Ascending aorta (tissue), 2 donors: ENCODE measurements at regions not wholly inside any gene's neighbourhood (a gene's known extent, or its start where the extent isn't known, plus 50 kb on each side); places are given as distances from the start of the nearest gene placed in this dataset.

Experiments used
- DNase-seq, 2 donors: peaks; one replicate each; pipeline ENCODE4 v3.0.0-alpha.2; 2019; ENCODE audit warnings: low spot score in 2 of 2
- H3K27ac ChIP-seq, 2 donors: fragments of 200-600 bp; sonication (generic); one replicate each; pipeline ENCODE4 v1.5.1; 2016 to 2017; ENCODE audit warnings: mild to moderate bottlenecking in 1 of 2
- H3K27me3 ChIP-seq: fragments of 200-600 bp; sonication (generic); one replicate; pipeline ENCODE4 v1.5.1; 2017
- H3K36me3 ChIP-seq, 2 donors: fragments of 200-600 bp; sonication (generic); one replicate each; pipeline ENCODE4 v1.5.1; 2016
- H3K4me1 ChIP-seq, 2 donors: fragments of 200-600 bp; sonication (generic); one replicate each; pipeline ENCODE4 v1.5.1; 2016 to 2017; ENCODE audit warnings: mild to moderate bottlenecking in 1 of 2
- H3K4me3 ChIP-seq, 2 donors: fragments of 200-600 bp; sonication (generic); one replicate each; pipeline ENCODE4 v1.5.1; 2016 to 2017; ENCODE audit warnings: mild to moderate bottlenecking in 1 of 2
- H3K9me3 ChIP-seq, 2 donors: fragments of 200-600 bp; sonication (generic); one replicate each; pipeline ENCODE4 v1.5.1; 2016
- intact Hi-C: fragments of 100-400 bp; cut with DNase I; formaldehyde crosslinking; loops from one replicate; pipeline ENCODE4 v1.15.1; 2023
- TF ChIP-seq, protein P1 (sequence below), 3 experiments: fragments of 200-600 bp in 2 of 3; fragments of 450-650 bp in 1 of 3; sonication (generic) in 2 of 3; IDR thresholded peaks; one replicate each; pipeline ENCODE4 v1.5.1; 2016 to 2019; ENCODE audit warnings: antibody characterized with exemption in 3 of 3, mild to moderate bottlenecking in 1 of 3, moderate library complexity in 1 of 3

DNA sequence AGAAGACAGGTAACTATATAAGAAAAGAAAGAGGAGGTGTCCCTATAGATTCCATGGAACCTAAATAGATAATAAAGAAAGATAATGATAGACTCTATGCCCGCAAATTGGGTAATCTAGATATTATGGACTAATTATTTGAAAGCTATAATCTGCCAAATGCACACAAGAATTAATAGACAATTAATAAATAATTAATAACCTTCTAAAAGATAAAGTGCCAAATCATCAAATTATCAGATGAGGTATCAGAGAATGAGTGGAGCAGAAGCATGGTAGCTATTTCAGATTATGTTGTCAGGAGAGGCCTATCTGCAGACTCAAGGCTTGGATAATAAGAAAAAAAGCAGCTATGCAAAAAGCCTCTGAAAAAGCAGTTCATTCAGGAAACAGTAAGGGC, 1120.8 kb downstream of the PLA2G4A start:
- no peak overlapping the region for H3K27ac ChIP-seq
- no peaks in the 10 kb centered on the region for H3K36me3 ChIP-seq
- TF ChIP-seq, protein P1, sequence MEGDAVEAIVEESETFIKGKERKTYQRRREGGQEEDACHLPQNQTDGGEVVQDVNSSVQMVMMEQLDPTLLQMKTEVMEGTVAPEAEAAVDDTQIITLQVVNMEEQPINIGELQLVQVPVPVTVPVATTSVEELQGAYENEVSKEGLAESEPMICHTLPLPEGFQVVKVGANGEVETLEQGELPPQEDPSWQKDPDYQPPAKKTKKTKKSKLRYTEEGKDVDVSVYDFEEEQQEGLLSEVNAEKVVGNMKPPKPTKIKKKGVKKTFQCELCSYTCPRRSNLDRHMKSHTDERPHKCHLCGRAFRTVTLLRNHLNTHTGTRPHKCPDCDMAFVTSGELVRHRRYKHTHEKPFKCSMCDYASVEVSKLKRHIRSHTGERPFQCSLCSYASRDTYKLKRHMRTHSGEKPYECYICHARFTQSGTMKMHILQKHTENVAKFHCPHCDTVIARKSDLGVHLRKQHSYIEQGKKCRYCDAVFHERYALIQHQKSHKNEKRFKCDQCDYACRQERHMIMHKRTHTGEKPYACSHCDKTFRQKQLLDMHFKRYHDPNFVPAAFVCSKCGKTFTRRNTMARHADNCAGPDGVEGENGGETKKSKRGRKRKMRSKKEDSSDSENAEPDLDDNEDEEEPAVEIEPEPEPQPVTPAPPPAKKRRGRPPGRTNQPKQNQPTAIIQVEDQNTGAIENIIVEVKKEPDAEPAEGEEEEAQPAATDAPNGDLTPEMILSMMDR (IDR thresholded peaks at IDR 0.05) = no peak
- intact Hi-C loops = no loop called here
- DNase-seq = no peak
- H3K4me3 ChIP-seq = no peak overlapping the region
- no peaks in the 10 kb centered on the region for H3K9me3 ChIP-seq
- no peaks in the 10 kb centered on the region for H3K4me1 ChIP-seq
- no peaks in the 10 kb centered on the region for H3K27me3 ChIP-seq

DNA sequence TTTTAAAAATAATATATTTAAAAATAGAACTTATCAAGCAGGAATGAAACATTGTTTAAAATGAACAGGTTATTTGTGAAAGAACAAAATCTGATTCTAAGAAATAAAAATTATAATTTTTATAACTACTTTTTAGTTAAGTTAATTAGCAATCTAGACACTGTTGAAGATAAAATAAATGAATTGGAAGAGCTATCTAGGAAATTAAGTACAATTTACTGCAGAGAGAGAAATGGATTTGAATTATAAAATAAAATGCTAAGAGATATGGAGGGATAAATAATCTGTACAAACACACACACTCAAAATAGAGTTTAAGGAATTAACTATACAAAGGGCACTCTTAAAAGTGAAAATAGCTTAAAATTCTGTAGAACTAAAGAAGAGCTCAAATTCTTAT, 1123.1 kb downstream of the PLA2G4A start:
- Histone ChIP-seq H3K9me3 (no peaks in the 10 kb centered on the region), H3K4me3 (no peak overlapping the region), H3K36me3 (no peaks in the 10 kb centered on the region), H3K27me3 (no peaks in the 10 kb centered on the region), H3K27ac (no peak overlapping the region), H3K4me1 (no peaks in the 10 kb centered on the region)
- TF ChIP-seq, protein P1 (IDR thresholded peaks at IDR 0.05) = no peak
- DNase-seq = no peak
- intact Hi-C loops = no loop called here

DNA sequence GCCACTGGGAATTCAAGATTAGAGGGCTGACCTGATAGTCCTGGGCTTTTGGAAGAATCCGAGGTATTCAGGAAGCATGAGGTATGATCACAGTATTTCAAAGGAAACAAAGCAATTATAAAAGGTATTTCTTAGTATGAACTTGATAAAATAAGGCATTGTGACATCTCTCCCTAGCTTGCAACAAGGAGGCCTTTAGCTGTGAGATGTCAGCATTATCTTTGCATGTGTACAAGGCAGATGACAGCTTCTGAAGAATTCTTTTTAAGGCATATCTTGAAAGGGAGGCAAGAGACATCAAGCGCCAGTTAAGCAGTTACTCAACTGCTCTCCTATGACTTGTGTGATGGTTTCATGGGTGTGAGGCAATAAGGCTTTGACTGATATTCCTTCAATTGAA, 1123.7 kb downstream of the PLA2G4A start:
- Histone ChIP-seq H3K27ac (no peak overlapping the region), H3K4me1 (no peaks in the 10 kb centered on the region), H3K9me3 (no peaks in the 10 kb centered on the region), H3K36me3 (no peaks in the 10 kb centered on the region), H3K27me3 (no peaks in the 10 kb centered on the region), H3K4me3 (no peak overlapping the region)
- no peak for DNase-seq
- intact Hi-C loops = no loop called here
- TF ChIP-seq, protein P1 (IDR thresholded peaks at IDR 0.05) = no peak

DNA sequence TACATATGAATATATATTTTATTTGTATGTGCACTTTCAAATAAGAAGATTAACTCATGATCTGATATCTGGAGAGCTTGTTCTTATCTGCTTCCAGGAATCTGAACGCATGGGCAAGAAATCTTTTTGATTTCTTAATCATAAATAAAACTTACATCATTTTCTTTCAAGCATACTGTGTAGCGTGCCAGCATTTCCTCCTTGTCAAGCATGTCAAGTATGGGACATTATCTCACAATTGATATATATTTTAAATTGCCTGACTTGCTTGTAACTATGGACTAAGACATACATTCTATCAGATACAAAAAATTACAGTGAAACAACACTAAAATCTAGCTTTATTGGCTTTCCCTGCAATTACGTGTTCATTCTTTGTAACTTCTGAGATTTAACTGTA, 1128.2 kb downstream of the PLA2G4A start:
- Histone ChIP-seq H3K27me3 (no peaks in the 10 kb centered on the region), H3K9me3 (no peaks in the 10 kb centered on the region), H3K4me3 (no peak overlapping the region), H3K4me1 (no peaks in the 10 kb centered on the region), H3K36me3 (no peaks in the 10 kb centered on the region), H3K27ac (no peak overlapping the region)
- TF ChIP-seq, protein P1 (IDR thresholded peaks at IDR 0.05) = no peak
- DNase-seq = no peak
- intact Hi-C loops = no loop called here

DNA sequence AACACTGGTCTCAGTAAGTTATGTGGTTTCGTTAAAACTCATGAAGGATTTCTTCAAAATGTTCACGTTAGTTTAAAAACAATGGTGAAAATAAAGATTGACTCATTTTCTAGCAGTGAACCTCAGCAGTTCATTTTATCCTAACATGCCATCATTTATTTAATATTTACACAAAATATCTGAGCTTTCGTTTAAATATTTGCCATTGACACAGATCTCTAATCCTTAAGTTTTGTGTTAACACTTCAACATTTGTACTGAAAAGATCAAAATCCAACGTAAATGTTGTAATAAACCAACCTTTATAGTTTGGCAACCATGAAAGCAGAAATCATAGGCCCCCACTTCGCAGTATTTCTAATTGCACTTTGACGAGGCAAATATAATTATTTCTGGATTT, 1129.5 kb downstream of the PLA2G4A start:
- intact Hi-C loops = no loop called here
- Histone ChIP-seq H3K36me3 (no peaks in the 10 kb centered on the region), H3K4me3 (no peak overlapping the region), H3K4me1 (no peaks in the 10 kb centered on the region), H3K27me3 (no peaks in the 10 kb centered on the region), H3K9me3 (no peaks in the 10 kb centered on the region), H3K27ac (no peak overlapping the region)
- no peak for DNase-seq
- TF ChIP-seq, protein P1 (IDR thresholded peaks at IDR 0.05) = no peak

DNA sequence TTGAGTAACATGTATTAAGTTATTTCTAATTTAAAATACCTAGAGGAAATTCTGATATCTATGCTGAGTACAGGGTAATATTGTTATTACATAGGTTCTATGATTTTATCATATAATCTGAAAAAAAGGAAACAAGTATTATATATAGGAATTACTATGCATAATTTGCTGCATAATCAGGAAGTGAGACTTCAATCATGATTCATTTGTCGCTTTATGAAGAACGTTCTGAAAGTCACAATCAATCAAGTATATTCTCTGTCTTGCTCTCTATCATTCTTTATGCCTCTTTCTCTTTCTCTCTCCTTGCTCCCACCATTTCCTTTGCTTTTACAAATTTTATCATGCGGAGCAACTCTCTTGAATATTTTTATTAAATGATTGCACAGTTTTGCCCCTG, 1130.3 kb downstream of the PLA2G4A start:
- Histone ChIP-seq H3K9me3 (no peaks in the 10 kb centered on the region), H3K36me3 (no peaks in the 10 kb centered on the region), H3K4me3 (no peak overlapping the region), H3K4me1 (no peaks in the 10 kb centered on the region), H3K27ac (no peak overlapping the region), H3K27me3 (no peaks in the 10 kb centered on the region)
- intact Hi-C loops = no loop called here
- DNase-seq = no peak
- TF ChIP-seq, protein P1 (IDR thresholded peaks at IDR 0.05) = no peak
